K562 (cell line): ENCODE measurements at regions not wholly inside any gene's neighbourhood (a gene's known extent, or its start where the extent isn't known, plus 50 kb on each side); places are given as distances from the start of the nearest gene placed in this dataset.

Experiments used
- CEBPB ChIP-seq: fragments of 450-650 bp; IDR thresholded peaks from 2 replicates; pipeline ENCODE4 v1.6.1; 2016; ENCODE audit warnings: missing genetic modification characterization, missing compliant biosample characterization
- ZNF695 ChIP-seq: fragments of 450-650 bp; formaldehyde crosslinking; IDR thresholded peaks from 2 replicates; pipeline ENCODE4 v1.4.0; 2020; ENCODE audit warnings: mild to moderate bottlenecking, moderate library complexity
- TF ChIP-seq, protein P1 (sequence below), 3 experiments: IDR thresholded peaks in 2 of 3; conservative IDR thresholded peaks in 1 of 3; 2 replicates each; pipeline ENCODE4 v1.5.1; 2011 to 2012; ENCODE audit warnings: low read length in 3 of 3, mild to moderate bottlenecking in 3 of 3, control low read depth in 2 of 3, improper control_type of control experiment in 1 of 3, inconsistent platforms in 1 of 3, low read depth in 1 of 3, mixed read lengths in 1 of 3, moderate library complexity in 1 of 3; ENCODE audit not compliant: insufficient read depth in 2 of 3

DNA sequence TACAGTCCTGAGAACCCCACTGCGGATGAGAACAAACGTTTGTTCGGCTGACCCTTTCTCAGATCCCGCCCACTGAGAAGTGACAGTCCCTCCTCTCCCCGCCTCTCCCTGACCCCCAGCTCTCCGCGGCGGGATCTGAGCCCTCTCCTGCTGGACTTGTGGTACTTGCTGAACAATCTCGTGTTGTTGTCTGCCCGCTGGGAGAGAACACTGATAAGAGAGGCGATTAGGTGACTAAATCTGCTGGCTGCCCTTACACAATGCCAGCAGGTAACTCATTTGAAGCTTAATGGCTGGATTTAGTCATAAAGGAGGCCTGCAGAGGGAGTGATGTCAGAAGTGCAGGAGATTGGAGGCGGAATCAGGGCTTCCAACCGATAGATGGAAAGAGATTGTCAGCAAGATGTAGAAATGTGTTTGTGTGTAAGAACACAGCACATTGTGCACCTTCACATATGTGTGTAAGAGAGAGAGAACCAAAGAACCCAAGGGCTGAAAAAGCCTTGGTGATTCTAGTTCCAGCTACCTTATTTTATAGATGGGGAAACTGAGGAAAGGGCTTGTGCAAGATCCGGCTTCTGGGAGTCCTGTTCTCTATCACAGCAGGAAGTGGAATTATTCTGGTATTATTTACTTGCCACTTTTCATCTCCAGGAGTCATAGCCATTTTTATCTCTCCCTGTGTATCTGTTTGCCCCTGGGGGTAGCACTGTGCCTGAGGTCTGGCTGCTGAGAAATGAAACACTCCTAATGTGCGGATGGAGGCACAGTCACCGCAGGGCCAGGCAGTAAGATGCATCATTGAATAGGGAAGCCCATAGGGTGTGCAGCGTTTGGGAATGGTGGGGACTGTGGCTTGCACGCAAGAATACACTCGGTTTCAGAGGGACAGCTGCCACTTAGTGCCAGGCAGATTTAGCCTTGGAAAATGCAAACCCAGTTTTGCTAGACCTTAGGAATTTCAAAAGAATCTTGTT lies 203.7 kb upstream of the MSX2 start:
- TF ChIP-seq CEBPB (no peak), ZNF695 (CRISPR knock-in tag) (no peak)
- TF ChIP-seq, protein P1, sequence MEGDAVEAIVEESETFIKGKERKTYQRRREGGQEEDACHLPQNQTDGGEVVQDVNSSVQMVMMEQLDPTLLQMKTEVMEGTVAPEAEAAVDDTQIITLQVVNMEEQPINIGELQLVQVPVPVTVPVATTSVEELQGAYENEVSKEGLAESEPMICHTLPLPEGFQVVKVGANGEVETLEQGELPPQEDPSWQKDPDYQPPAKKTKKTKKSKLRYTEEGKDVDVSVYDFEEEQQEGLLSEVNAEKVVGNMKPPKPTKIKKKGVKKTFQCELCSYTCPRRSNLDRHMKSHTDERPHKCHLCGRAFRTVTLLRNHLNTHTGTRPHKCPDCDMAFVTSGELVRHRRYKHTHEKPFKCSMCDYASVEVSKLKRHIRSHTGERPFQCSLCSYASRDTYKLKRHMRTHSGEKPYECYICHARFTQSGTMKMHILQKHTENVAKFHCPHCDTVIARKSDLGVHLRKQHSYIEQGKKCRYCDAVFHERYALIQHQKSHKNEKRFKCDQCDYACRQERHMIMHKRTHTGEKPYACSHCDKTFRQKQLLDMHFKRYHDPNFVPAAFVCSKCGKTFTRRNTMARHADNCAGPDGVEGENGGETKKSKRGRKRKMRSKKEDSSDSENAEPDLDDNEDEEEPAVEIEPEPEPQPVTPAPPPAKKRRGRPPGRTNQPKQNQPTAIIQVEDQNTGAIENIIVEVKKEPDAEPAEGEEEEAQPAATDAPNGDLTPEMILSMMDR (IDR thresholded peaks at IDR 0.05 in 2 of 3, conservative IDR thresholded peaks at IDR 0.05 in 1 of 3; ENCODE audit: insufficient read depth in 2 of 3, low read depth in 1 of 3, low read length in 3 of 3): no peak
